B cell (primary cell): ENCODE measurements at regions not wholly inside any gene's neighbourhood (a gene's known extent, or its start where the extent isn't known, plus 50 kb on each side); places are given as distances from the start of the nearest gene placed in this dataset.

Experiments used
- EZH2 ChIP-seq: IDR thresholded peaks from 2 replicates; pipeline ENCODE4 v1.6.1; 2012; ENCODE audit warnings: borderline replicate concordance, low read depth, mild to moderate bottlenecking, moderate library complexity, low read length; ENCODE audit not compliant: insufficient read depth, poor library complexity, severe bottlenecking
- TF ChIP-seq, protein P1 (sequence below): fragments of 200-600 bp; IDR thresholded peaks from one replicate; pipeline ENCODE4 v1.8.0; 2022; ENCODE audit warnings: antibody characterized with exemption, mild to moderate bottlenecking

DNA sequence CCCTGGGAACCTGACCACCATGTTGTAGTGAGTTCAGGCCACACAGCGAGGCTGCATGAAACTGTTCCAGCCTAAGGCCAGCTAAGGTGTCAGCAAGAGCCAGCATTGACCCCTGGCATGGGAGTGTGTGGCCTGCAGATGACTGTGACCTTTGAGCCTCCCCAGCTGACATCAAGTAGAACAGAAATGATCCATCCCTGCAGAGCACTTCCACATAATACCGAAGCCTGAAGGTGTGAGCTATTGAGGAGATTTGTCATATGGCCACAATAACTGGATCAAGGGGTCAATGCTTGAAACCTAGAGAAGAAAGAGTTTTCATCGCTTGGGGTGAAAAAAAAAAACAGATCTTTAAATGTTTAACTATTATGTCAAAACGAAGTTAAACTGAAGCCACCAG is 207.3 kb upstream of the SOX11 start:
- TF ChIP-seq, protein P1, sequence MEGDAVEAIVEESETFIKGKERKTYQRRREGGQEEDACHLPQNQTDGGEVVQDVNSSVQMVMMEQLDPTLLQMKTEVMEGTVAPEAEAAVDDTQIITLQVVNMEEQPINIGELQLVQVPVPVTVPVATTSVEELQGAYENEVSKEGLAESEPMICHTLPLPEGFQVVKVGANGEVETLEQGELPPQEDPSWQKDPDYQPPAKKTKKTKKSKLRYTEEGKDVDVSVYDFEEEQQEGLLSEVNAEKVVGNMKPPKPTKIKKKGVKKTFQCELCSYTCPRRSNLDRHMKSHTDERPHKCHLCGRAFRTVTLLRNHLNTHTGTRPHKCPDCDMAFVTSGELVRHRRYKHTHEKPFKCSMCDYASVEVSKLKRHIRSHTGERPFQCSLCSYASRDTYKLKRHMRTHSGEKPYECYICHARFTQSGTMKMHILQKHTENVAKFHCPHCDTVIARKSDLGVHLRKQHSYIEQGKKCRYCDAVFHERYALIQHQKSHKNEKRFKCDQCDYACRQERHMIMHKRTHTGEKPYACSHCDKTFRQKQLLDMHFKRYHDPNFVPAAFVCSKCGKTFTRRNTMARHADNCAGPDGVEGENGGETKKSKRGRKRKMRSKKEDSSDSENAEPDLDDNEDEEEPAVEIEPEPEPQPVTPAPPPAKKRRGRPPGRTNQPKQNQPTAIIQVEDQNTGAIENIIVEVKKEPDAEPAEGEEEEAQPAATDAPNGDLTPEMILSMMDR: no peak
- no peak for TF ChIP-seq EZH2
